HG03280 (cell line): ENCODE measurements at regions not wholly inside any gene's neighbourhood (a gene's known extent, or its start where the extent isn't known, plus 50 kb on each side); places are given as distances from the start of the nearest gene placed in this dataset.

Source experiments
- ATAC-seq: cut with Tn5 transposase; IDR thresholded peaks from one replicate; pipeline ENCODE4 v1.9.1; 2021; ENCODE audit warnings: mild to moderate bottlenecking, moderate library complexity; ENCODE audit not compliant: unreplicated experiment

DNA sequence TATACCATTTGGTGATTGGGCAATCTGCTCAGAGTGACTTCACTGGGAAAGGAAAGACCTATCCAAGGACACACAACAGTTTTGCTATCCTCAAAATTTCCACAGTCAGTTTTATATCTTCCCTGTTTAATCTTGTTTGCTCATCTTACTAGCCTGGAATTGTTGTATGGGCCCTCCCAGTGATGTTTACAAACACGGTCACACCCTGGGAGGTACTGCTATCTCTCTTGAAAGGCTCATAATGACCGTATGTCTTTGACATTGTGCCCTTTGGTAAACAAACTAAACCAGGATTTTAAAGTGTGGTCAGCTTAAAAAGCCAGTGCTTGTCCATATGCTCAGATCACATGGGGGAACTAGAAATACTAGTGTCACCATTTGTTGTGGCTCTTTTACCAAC lies 277.0 kb downstream of the CDH2 start:
- no peak for ATAC-seq

DNA sequence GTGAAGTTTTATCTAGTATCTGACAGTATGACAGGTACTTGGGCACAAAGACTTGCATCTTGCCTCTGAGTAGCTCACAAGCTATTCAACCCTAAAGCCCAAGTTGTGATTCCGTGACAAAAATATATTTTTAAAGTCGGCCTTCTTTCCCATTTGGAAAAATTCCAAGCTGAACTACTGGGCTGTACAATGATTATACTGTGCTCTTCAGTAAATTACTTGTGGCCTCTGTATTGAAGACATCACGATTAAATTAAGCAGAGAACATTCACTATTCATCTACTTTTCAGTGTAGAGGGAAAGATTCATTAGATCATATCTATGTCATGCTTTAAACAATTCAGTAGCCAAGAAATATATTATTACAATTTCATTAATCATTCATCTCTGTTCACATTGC lies 282.2 kb downstream of the CDH2 start:
- no peak for ATAC-seq

DNA sequence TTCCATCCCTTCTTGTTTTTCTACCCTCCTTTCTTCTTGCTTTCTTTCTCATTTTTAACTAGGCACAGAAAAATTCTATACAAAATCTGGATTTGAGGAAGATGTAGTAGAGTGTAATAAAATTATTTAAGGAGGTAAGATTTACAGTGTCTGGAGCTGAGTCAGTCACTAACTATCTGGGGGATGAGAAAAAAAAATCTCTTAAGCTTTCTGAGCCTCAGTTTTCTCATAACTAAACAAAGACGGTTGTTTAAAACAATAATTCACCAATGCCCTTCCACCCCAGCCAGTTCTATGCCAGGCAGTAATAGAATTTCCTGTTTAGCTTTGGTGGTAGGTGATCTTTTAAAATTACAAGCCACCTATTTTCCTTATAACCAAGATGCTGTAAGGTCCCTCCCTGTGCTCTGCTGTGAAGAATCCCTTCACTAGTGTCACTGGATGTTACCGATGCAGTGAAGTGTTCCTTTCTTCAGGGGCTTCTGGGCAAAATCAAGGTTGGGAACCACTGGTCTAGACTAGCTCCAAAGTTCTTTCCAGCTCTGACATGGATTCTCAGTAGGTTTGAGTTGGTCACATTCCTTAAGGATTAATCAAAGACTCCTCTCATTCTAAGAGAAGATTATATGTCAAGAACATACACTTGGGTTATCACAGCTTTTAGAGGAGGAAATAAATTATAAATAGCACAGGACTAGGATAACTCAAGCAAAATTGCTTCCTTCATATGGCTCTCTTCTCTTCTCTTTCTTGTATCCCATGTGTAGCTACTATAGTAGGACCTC lies 289.0 kb downstream of the CDH2 start:
- no peak for ATAC-seq

DNA sequence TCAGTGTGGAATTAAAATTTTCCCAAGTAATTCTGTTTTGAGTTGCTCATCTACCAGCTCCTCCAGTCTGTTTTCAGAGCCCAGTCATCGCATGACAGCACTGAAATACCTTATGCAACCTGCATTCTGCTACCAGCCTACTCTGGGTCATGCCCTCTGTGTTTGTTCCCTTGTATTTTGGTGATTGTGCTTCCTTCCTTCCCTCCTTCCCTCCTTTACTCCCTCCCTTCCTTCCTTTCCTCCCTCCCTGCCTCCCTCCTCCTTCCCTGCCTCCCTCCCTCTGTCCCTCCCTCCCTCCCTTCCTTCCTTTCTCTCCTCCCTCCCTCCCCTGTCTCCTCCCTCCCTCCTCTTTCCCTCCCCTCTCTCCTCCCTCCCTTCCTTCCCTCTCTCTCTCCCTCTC lies 289.6 kb downstream of the CDH2 start:
- no peak for ATAC-seq

DNA sequence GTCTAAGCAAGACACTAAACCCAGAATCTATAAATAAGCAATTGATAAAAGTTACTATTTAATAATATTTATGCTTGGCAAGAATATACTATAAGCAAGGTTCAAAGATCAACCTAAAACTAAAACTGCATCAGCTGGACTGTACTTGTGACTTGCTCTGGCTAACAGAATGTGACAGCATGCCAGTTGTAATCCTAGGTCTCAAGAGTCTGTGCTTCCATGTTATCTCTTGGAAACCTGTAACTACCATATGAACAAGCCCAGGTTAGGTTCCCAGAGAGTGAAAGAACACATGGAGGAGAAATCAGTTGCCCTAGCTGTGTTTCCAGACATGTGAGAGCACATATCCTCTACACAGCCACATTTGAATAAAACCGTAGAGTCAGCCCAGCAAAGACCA lies 297.4 kb downstream of the CDH2 start:
- ATAC-seq, result no peak

DNA sequence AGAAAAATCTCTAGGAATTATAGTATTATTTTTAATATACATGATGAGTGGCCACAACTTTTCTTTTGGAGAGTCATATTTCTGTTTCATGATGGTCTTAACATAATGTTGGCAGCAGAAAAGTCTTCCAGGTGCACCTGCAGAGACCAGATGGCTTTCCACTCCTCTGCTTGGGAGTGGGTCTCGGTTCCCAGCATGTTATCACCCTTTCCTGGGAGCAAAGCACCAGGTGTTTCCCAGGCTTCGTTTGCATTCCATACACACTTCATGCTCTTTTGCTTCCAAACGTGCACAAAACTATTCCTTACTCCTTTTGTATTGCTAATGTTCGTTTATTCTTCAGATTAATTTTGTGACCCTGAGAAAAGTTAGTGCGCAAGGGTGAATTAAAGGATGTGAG lies 305.2 kb downstream of the CDH2 start:
- no peak for ATAC-seq

DNA sequence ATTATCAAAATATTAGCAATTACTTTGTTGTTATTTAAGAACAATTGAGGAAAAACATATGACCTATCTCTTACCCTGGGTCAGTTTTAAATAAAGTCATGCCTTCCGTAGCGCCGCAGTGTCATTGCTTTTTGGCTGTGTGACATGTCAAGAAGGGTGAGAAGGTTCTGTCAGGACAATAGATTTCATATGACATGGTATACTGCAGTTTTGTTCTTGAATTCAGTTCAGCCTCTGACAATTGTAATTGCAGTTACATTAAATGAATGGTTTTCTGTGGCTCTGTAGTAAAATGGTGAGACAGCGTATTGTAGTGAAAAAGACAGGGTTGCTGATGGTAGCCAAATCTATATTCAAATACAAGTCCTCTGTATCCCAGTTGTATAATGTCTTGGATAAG lies 307.2 kb downstream of the CDH2 start:
- no peak for ATAC-seq

DNA sequence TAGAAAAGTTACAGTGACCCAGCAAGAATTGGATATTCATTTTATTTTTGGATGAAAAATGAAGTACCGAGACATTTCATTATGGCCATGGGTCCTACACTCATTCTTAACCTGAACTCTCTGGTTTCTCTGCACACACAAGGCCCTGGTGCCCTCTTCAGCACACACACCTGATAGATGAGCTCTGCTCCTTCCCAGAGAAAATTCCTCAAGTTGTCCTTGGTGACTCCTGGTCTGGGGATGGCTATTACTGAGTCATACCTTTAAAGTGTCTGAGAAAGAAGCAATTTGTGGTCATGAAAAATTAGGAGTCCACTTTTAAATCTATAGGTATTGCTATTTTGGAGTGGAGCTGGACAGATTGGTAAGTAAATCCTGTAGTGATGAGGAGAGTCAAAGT lies 311.5 kb downstream of the CDH2 start:
- no peak for ATAC-seq

DNA sequence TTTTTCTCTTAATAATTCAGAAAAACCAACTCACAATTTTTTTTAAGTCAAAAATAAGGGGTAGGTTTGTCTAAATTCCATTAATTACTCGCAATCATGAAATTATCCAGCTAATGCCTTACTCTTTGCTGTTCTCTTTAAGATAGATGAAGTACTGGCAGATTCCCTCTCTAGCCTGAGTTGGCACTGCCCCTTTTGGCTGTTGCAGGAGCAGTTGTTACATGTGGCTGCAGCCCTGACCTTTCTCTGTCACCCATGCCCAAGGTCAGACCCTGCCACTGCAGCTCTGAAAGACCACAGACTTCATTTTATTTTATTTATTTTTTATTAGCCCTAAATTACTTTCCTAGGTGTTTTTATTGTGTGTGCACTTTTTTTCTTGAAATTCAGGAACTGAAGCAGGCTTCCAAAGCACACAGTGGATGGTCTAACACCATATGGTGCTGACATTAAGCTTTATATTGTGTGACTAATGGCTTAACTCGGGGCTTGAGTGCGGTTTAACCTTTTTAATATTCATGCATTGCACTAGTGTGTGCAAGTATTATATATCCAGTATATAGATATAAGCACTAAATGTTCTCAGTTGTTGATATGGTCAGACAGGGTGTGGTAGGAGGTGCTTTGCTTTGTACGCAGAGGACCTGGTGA lies 313.0 kb downstream of the CDH2 start:
- no peak for ATAC-seq

DNA sequence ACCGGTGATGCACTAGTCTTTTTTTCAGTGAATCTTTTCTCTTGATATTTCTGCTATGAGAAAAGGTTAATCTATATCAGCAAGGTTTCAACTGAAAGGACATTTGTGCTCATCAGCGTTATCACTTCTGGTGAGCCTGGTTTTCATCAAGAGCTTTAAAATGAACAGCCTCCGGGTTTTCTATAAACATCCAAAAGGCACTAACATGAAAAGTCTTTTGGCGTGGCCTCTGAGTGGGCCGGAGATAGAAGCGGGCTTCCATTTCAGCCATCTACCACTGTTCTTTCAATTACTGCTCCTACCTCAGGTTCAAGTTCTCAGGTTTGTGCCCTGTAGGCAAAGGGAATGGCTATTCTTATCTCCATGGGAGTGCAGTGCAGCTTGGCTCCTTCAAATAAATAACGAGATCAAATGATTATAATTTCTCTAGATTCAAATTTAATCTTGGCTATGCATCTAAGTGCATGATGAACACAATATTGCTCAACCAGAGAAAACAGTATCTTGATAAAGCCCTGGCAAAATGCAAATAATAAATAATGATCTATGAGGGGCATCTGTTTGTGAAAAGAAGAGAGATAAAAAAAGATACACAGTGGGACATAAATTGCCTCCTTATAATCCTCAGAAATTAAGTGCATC lies 314.8 kb downstream of the CDH2 start:
- ATAC-seq, result no peak

DNA sequence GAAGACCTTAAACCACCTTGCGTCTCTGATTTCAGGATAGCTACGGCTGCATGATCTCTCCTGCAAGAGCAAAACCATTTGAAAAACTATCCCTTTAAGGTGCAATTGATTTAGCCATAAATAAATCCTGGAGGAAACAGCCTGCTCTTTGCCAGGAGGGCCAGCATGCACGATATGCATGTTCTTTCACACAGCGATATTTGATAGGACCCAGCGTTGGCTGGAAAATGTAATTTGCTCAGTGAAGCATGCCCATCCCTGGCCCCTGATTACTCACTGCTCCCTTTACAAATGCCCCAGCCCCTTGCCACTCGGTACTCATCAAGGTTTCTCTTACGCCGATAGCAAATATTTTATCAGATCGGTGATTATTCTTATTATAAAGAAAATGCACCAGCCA lies 315.4 kb downstream of the CDH2 start:
- no peak for ATAC-seq

DNA sequence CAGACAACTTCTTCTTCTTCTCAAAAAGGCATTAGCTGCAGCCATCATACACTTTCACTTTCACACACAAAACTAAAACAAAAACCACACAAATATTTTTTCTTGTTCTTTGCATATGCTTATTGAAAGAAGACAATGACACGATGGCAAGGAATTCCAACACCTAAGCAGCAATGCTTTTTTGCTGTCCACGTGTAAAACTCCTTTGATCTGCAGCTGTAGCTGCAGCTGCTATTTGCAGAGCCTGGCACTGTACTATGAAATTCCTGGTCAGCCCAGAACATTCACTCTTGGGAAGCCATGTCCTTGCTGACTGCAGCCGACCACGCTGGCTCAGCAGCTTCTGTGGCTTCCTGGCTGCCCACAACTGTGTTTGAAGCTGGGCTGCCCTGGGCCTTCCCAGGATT lies 316.2 kb downstream of the CDH2 start:
- ATAC-seq, result no peak

DNA sequence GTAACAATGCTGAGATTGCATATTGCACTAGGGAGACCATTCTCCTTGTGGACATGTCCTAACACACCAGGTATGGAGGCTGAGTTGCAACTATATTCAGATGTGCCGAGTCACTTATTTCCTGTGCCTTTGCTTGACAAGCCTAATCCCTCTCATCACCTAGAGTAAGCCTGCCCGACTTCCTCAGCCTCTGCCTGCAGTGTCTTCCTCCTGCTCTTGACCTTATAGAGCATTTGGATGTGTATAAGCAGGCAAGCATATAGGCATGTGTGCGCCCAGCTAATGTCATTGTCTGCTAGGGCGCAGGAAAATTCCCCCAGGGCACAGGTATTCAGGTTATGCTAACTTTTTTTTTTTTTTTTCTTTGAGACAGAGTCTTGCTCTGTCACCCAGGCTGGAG lies 316.9 kb downstream of the CDH2 start:
- no peak for ATAC-seq

DNA sequence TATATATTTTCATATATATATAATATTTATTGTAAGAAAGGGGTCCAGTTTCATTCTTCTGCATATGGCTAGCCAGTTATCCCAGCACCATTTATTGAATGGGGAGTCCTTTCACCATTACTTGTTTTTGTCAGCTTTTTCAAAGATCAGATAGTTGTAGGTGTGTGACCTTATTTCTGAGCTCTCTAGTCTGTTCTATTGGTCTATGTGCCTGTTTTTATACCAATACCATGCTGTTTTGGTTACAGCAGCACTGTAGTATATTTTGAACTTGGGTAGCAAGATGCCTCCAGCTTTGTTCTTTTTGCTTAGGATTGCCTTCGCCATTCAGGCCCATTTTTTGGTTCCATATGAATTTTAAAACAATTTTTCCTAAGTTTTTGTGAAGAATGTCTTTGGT lies 320.1 kb downstream of the CDH2 start:
- no peak for ATAC-seq

DNA sequence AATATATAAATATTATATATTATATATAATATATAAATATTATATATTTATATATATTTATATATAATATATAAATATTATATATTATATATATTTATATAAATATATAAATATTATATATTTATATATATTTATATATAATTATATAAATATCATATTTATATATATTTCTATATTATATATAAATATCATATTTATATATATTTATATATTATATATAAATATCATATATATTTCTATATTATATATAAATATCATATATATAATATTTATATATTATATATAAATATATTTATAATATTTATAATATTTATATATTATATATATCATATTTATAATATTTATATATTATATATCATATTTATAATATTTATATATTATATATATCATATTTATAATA lies 321.4 kb downstream of the CDH2 start:
- no peak for ATAC-seq

DNA sequence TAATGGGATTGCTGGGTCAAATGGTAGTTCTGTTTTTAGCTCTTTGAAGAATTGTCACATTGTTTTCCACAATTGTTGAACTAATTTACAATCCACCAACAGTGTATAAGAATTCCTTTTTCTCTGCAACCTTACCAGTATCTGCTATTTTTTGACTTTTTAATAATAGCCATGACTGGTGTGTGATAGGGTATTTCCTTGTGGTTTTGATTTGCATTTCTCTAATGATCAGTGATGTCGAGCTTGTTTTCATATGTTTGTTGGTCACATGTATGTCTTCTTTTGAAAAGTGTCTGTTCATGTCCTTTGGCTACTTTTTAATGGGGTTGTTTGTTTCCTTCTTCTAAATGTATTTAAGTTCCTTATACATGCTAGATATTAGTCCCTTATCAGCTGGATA lies 322.3 kb downstream of the CDH2 start:
- no peak for ATAC-seq

DNA sequence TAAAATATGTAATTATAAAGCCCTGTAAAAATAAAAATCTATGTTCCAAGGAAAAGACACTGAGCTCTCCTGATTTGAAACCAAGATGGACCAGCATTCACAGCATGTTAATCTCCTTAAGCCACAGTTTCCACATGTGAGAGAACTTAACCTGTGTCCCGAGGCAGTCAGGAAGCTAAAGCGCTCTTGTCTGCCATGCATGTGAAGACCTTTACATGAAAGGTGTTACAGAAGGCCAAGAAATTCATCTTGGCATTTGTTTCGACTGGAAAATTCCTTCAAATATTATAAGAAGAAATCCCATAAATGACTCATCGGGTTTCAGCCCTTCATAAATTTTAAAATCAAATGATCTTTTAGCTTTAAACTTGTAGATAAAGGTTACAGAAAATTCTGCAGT lies 328.6 kb downstream of the CDH2 start:
- ATAC-seq, result no peak

DNA sequence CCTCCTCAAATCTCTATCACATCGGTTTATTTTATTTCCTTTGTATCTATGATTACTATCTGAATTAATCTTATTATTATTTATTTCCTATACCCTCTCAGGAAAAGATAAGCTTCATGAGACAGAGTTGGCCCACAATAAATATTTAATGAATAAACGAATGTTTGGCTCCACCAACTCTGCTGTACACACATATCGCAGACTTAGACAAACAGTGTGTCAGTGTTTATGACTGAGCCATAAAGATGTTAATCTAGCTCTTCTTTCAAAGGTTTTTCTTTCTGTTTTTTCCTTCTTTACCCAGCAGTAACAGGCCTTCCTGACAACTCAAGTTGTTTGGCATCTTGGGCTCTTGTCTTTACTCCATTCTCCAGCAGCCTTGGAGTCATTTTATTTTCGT lies 329.5 kb downstream of the CDH2 start:
- ATAC-seq, result no peak

DNA sequence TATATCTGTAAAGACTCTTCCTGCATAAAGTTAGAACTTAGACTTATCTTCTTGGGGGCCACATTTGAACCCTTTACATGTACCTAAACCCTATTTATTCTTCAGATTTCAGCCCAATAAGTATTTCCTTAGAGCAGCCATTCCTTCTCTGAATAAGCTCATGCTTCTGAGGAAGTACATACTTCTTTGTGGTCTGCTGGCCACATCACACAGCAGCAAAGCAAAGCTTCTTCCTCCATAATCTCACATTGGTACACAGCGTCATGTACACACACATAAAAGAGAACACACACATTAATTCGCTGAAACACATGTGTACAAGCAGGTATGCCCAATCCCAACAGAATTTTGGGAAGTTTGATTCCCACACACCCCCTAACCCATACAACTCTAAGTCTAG lies 331.0 kb downstream of the CDH2 start:
- no peak for ATAC-seq

DNA sequence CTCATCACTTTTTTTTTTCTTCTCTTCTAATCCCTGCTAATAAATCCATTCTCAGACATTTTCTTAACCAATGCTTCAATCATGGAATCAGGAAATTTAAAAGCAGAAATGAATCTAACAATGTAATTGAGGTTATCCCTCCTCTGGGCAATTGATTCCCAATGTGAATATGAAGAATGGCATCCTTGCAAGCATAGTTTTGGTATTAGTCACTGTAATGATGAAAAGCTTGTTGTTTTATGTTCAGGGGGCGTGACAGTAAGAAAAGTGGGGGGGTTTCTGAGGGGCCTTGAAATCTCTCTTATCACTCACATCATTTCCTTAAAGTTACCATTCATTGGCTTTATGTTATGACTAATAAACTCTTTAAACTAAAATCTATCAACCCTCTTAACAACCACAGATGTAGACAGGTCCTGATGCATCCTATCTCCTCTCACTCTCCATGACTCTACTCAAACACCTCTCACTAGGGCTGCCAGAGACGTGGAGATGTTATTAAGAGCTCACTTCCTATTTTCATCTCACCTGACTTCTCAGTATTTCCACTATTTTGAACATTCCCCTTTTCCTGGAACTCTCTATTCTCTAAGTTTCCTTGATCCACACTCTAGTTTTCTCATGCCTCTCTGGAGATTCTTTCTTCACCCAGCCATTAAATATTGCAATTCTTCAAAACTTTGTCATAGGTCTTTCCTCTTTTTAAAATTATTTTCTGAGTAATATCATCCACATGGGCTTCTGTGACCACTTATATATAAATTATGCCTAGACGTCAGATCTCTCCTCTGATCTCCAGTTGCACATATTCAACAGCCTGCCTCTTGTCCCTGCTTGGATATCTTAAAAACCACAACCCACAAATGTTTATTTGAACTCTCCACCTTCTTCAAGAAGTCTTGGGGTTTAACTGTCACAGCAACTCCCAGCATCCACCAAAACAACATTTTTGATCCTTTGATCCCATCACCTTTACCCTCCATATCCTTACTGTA lies 332.9 kb downstream of the CDH2 start:
- no peak for ATAC-seq

DNA sequence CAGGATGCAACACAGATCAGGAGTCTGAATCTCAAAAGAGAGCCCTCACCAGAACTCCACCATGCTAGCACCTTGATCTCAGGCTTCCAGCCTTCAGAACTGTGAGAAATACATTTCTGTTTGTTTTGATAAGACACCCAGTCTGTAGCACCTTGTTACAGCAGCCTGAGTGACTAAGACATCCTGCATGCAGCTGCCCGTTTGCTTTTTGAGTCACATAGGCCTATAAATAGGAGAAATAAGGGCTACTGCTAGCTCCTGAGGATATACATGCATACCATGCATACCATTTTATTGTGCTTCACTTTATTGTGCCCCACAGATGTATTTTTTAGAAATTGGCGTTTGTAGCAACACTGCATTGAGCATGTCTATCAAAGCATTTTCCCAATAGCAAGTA lies 337.8 kb downstream of the CDH2 start:
- ATAC-seq, result no peak
